ENCODE measurements at regions not wholly inside any gene's neighbourhood (a gene's known extent, or its start where the extent isn't known, plus 50 kb on each side); places are given as distances from the start of the nearest gene placed in this dataset.
A peak's percentile ranks its signal among the peaks of the same experiment; 100 is the strongest.

DNA sequence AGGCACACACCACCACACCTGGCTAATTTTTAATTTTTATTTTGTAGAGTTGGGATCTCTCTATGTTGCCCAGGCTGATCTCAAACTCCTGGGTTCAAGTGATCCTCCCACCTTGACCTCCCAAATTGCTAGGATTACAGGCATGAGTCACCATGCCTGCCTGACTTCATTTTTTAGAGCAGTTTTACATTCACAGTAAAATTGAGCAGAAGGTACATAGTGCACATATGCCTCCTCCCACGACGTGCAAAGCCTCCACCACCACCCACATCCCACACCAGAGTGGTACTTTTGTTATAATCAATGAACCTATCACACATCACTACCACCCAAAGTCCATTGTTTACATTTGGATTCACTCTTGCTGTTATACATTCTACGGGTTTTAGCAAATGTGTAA, 62.5 kb upstream of the PLEKHG3 start (continued):
- no peak for TF ChIP-seq ZIK1 (CRISPR knock-in tag; IDR thresholded peaks at IDR 0.05; ENCODE audit: borderline replicate concordance, low read depth)
- TF ChIP-seq ZNF660 (CRISPR knock-in tag; IDR thresholded peaks at IDR 0.05; ENCODE audit: borderline replicate concordance, low read depth), result no peak
- TF ChIP-seq ZFP90 (CRISPR knock-in tag; IDR thresholded peaks at IDR 0.05; ENCODE audit: borderline replicate concordance), result no peak

DNA sequence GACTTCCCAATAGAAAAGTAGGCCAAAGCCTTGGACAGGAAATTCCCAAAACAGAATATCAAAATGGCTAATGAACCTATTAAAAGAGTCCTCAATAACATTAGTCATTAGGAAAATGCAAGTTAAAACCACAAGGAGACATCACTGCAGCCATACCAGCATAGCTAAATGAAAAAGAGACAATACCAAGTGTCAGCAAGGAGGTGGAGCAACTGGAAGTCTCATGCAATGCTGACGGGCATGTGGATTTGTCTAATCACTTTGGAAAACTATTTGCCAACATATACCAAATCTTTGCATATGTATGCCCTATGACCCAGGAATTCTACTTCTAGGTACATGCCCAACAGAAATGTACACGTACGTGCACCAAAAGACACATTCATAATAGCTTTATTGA, 60.5 kb upstream of the PLEKHG3 start:
- no peaks in the 10 kb centered on the region for H4K20me1 ChIP-seq (ENCODE audit: insufficient read depth, low read length)
- no peak overlapping the region for H3K4me3 ChIP-seq (replicated peaks in 1 of 3; ENCODE audit: insufficient read depth in 1 of 3, low read depth in 2 of 3, low read length in 3 of 3)
- ChIA-PET POLR2A (no interaction called here), CTCF (ENCODE audit: low intra/inter-chr PET ratio, low total read pairs) (no interaction called here)
- H3K79me2 ChIP-seq (ENCODE audit: insufficient read depth, low read length), result no peaks in the 10 kb centered on the region
- in situ Hi-C loops (cut with HindIII; ENCODE audit: extremely low pct_ligation_motif_present, low pct_unique_long_range_greater_than_20kb), result no loop called here
- FAIRE-seq (no peak), DNase-seq (ENCODE audit: low spot score) (no peak), ATAC-seq (no peak)
- no peaks in the 10 kb centered on the region for H3K27me3 ChIP-seq (ENCODE audit: control insufficient read depth in 1 of 2, insufficient read depth in 2 of 2, low read length in 2 of 2)
- no TSS peak for BruUV-seq (replicated peaks)
- no peak overlapping the region for H3K4me2 ChIP-seq (ENCODE audit: low read depth, low read length)
- TF ChIP-seq ZNF7 (CRISPR knock-in tag; IDR thresholded peaks at IDR 0.05), result peak; percentile 97
- no peak for TF ChIP-seq ZMYM3 (CRISPR knock-in tag; IDR thresholded peaks at IDR 0.05)
- TF ChIP-seq, protein P1, sequence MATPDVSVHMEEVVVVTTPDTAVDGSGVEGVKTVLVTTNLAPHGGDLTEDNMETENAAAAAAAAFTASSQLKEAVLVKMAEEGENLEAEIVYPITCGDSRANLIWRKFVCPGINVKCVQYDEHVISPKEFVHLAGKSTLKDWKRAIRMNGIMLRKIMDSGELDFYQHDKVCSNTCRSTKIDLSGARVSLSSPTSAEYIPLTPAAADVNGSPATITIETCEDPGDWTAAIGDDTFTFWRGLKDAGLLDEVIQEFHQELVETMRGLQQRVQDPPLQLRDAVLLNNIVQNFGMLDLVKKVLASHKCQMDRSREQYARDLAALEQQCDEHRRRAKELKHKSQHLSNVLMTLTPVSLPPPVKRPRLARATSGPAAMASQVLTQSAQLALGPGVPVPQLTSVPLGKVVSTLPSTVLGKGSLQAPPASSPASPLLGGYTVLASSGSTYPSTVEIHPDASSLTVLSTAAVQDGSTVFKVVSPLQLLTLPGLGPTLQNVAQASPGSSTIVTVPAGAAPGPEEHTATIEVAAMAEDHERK (CRISPR knock-in tag; IDR thresholded peaks at IDR 0.05; ENCODE audit: low read depth), result no peak
- TF ChIP-seq SAP130 (CRISPR knock-in tag; IDR thresholded peaks at IDR 0.05; ENCODE audit: low read depth), result no peak
- H3K4me1 ChIP-seq (ENCODE audit: insufficient read depth, low read length), result peaks cover 33% of the 10 kb centered on the region
- WGBS (ENCODE audit: low lambda C conversion rate), result 73% methylated on average over 3 of the region's 3 CpGs
- intact Hi-C loops (cut with micrococcal nuclease; ENCODE audit: unreplicated experiment), result no loop called here
- H3K9me3 ChIP-seq (ENCODE audit: low read length), result no peaks in the 10 kb centered on the region
- no peaks in the 10 kb centered on the region for H3K36me3 ChIP-seq (replicated peaks in 1 of 2; ENCODE audit: control insufficient read depth in 1 of 2, insufficient read depth in 2 of 2, low read length in 2 of 2)
- no peak overlapping the region for H2AFZ ChIP-seq (ENCODE audit: low read length)
- H3K27ac ChIP-seq (ENCODE audit: extremely low read length, insufficient read depth, low read length), result no peak overlapping the region
- no peak overlapping the region for H3K9ac ChIP-seq (ENCODE audit: insufficient read depth, low read depth, low read length)
